Mononuclear cell (primary cell): ENCODE measurements at regions not wholly inside any gene's neighbourhood (a gene's known extent, or its start where the extent isn't known, plus 50 kb on each side); places are given as distances from the start of the nearest gene placed in this dataset.
"Not testable (repeated sequence)": the region's sequence is repeated elsewhere in the genome, so short reads cannot be mapped to it uniquely, and the experiment has no call there.

Experiments
- H3K27me3 ChIP-seq: 2 replicates; pipeline ENCODE4 v1.6.0; 2011; ENCODE audit warnings: low read length, control low read depth; ENCODE audit not compliant: insufficient read depth
- H3K4me1 ChIP-seq: 2 replicates; pipeline ENCODE4 v1.5.1; 2011; ENCODE audit warnings: mild to moderate bottlenecking, low read length, control low read depth; ENCODE audit not compliant: insufficient read depth
- H3K4me3 ChIP-seq: 2 replicates; pipeline ENCODE4 v1.5.1; 2011; ENCODE audit warnings: mild to moderate bottlenecking, low read length, moderate library complexity
- H3K9me3 ChIP-seq: 2 replicates; pipeline ENCODE4 v1.5.1; 2011; ENCODE audit warnings: low read depth, mild to moderate bottlenecking, control low read depth, low read length

- not testable (repeated sequence) for H3K27me3 ChIP-seq, H3K4me1 ChIP-seq, H3K4me3 ChIP-seq, H3K9me3 ChIP-seq
Observed at GRCh38 chr20:2227285-2227684, 68.5 kb upstream of the TGM3 start.

GRCh38 chr20:2227861-2228260 lies 67.9 kb upstream of the TGM3 start:
- no peaks in the 10 kb centered on the region for H3K9me3 ChIP-seq
- no peak overlapping the region for H3K4me3 ChIP-seq
- H3K27me3 ChIP-seq: no peaks in the 10 kb centered on the region
- H3K4me1 ChIP-seq: no peaks in the 10 kb centered on the region

- no peaks in the 10 kb centered on the region for H3K4me1 ChIP-seq
- no peaks in the 10 kb centered on the region for H3K27me3 ChIP-seq
- H3K9me3 ChIP-seq: no peaks in the 10 kb centered on the region
- H3K4me3 ChIP-seq: no peak overlapping the region
Observed at GRCh38 chr20:2228926-2229325, 66.9 kb upstream of the TGM3 start.

- H3K4me3 ChIP-seq: no peak overlapping the region
- H3K9me3 ChIP-seq: no peaks in the 10 kb centered on the region
- H3K27me3 ChIP-seq: no peaks in the 10 kb centered on the region
- no peaks in the 10 kb centered on the region for H3K4me1 ChIP-seq
Observed at GRCh38 chr20:2230726-2231488, 64.9 kb upstream of the TGM3 start.

- no peak overlapping the region for H3K4me3 ChIP-seq
- no peaks in the 10 kb centered on the region for H3K9me3 ChIP-seq
- H3K27me3 ChIP-seq: no peaks in the 10 kb centered on the region
- H3K4me1 ChIP-seq: no peaks in the 10 kb centered on the region
Observed at GRCh38 chr20:2231701-2232100, 64.1 kb upstream of the TGM3 start.

- Histone ChIP-seq H3K9me3 (no peaks in the 10 kb centered on the region), H3K4me1 (no peaks in the 10 kb centered on the region), H3K27me3 (no peaks in the 10 kb centered on the region), H3K4me3 (no peak overlapping the region)
Observed at GRCh38 chr20:2234598-2235191, 61.1 kb upstream of the TGM3 start.

GRCh38 chr20:2236256-2236655 lies 59.5 kb upstream of the TGM3 start:
- Histone ChIP-seq H3K9me3 (no peaks in the 10 kb centered on the region), H3K4me3 (no peak overlapping the region), H3K4me1 (no peaks in the 10 kb centered on the region), H3K27me3 (no peaks in the 10 kb centered on the region)

- Histone ChIP-seq H3K4me1 (no peaks in the 10 kb centered on the region), H3K9me3 (no peaks in the 10 kb centered on the region), H3K4me3 (no peak overlapping the region), H3K27me3 (no peaks in the 10 kb centered on the region)
Observed at GRCh38 chr20:2237059-2237458, 58.7 kb upstream of the TGM3 start.

- no peak overlapping the region for H3K4me3 ChIP-seq
- H3K9me3 ChIP-seq: no peaks in the 10 kb centered on the region
- no peaks in the 10 kb centered on the region for H3K27me3 ChIP-seq
- H3K4me1 ChIP-seq: no peaks in the 10 kb centered on the region
Observed at GRCh38 chr20:2238601-2239000, 57.2 kb upstream of the TGM3 start.

GRCh38 chr20:2240835-2241234 lies 55.0 kb upstream of the TGM3 start:
- no peaks in the 10 kb centered on the region for H3K4me1 ChIP-seq
- peaks cover 5% of the 10 kb centered on the region for H3K27me3 ChIP-seq
- H3K4me3 ChIP-seq: no peak overlapping the region
- H3K9me3 ChIP-seq: no peaks in the 10 kb centered on the region

- H3K27me3 ChIP-seq: peaks cover 5% of the 10 kb centered on the region
- no peaks in the 10 kb centered on the region for H3K9me3 ChIP-seq
- H3K4me3 ChIP-seq: no peak overlapping the region
- H3K4me1 ChIP-seq: no peaks in the 10 kb centered on the region
Observed at GRCh38 chr20:2242678-2243077, 53.1 kb upstream of the TGM3 start.

GRCh38 chr20:2244523-2244922 lies 51.3 kb upstream of the TGM3 start:
- Histone ChIP-seq H3K9me3 (no peaks in the 10 kb centered on the region), H3K27me3 (peaks cover 5% of the 10 kb centered on the region), H3K4me3 (no peak overlapping the region), H3K4me1 (no peaks in the 10 kb centered on the region)

- H3K4me1 ChIP-seq: no peaks in the 10 kb centered on the region
- H3K4me3 ChIP-seq: no peak overlapping the region
- no peaks in the 10 kb centered on the region for H3K9me3 ChIP-seq
- peaks cover 5% of the 10 kb centered on the region for H3K27me3 ChIP-seq
Observed at GRCh38 chr20:2244993-2245392, 50.8 kb upstream of the TGM3 start.

GRCh38 chr20:2245637-2246036 lies 50.2 kb upstream of the TGM3 start:
- H3K9me3 ChIP-seq: no peaks in the 10 kb centered on the region
- H3K27me3 ChIP-seq: peaks cover 5% of the 10 kb centered on the region
- H3K4me1 ChIP-seq: no peaks in the 10 kb centered on the region
- no peak overlapping the region for H3K4me3 ChIP-seq
